OCI-LY1 (cell line): ENCODE measurements at regions not wholly inside any gene's neighbourhood (a gene's known extent, or its start where the extent isn't known, plus 50 kb on each side); places are given as distances from the start of the nearest gene placed in this dataset.

Experiments used
- H2AFZ ChIP-seq: fragments of 200-600 bp; sonication (generic), shearing (Covaris generic); 2 replicates; pipeline ENCODE4 v1.6.0; 2014; ENCODE audit warnings: antibody characterized with exemption, mild to moderate bottlenecking, low read length
- H3F3A ChIP-seq: fragments of 200-600 bp; sonication (generic), shearing (Covaris generic); 2 replicates; pipeline ENCODE4 v1.6.0; 2014; ENCODE audit warnings: mild to moderate bottlenecking, antibody characterized with exemption, low read length, moderate library complexity; ENCODE audit not compliant: insufficient read depth
- H3K27ac ChIP-seq: fragments of 200-600 bp; sonication (generic); 2 replicates; pipeline ENCODE4 v1.5.1; 2014; ENCODE audit warnings: low read length, mixed run types, mild to moderate bottlenecking, low read depth; ENCODE audit not compliant: poor library complexity, severe bottlenecking
- H3K27me3 ChIP-seq: fragments of 200-600 bp; sonication (generic); 2 replicates; pipeline ENCODE4 v1.6.0; 2014; ENCODE audit warnings: antibody characterized with exemption, mild to moderate bottlenecking, low read length, moderate library complexity; ENCODE audit not compliant: insufficient read depth
- H3K36me3 ChIP-seq: fragments of 200-600 bp; sonication (generic); 2 replicates; pipeline ENCODE4 v1.6.1; 2014; ENCODE audit warnings: mild to moderate bottlenecking, antibody characterized with exemption, low read length, moderate library complexity, mixed read lengths; ENCODE audit not compliant: insufficient read depth
- H3K4me1 ChIP-seq: fragments of 200-600 bp; sonication (generic); 2 replicates; pipeline ENCODE4 v1.5.1; 2014; ENCODE audit warnings: mild to moderate bottlenecking, low read length, moderate library complexity; ENCODE audit not compliant: insufficient read depth, severe bottlenecking
- H3K4me2 ChIP-seq: fragments of 200-600 bp; sonication (generic), shearing (Covaris generic); 2 replicates; pipeline ENCODE4 v1.6.1; 2014; ENCODE audit warnings: low read length
- H3K4me3 ChIP-seq: fragments of 200-600 bp; sonication (generic); 2 replicates; pipeline ENCODE4 v1.5.1; 2014; ENCODE audit warnings: low read length, low read depth, mild to moderate bottlenecking, mixed read lengths; ENCODE audit not compliant: poor library complexity, severe bottlenecking
- H3K79me2 ChIP-seq: fragments of 200-600 bp; shearing (Covaris generic); 2 replicates; pipeline ENCODE4 v1.6.1; 2016; ENCODE audit warnings: mixed run types, low read length, mixed read lengths; ENCODE audit not compliant: insufficient read depth
- H3K9ac ChIP-seq: fragments of 200-600 bp; sonication (generic), shearing (Covaris generic); 2 replicates; pipeline ENCODE4 v1.6.1; 2014; ENCODE audit warnings: mild to moderate bottlenecking, low read length, mixed read lengths
- H3K9me2 ChIP-seq: fragments of 200-600 bp; sonication (generic), shearing (Covaris generic); 2 replicates; pipeline ENCODE4 v1.6.1; 2014; ENCODE audit warnings: low read depth, mild to moderate bottlenecking, low read length, mixed read lengths
- H3K9me3 ChIP-seq: fragments of 200-600 bp; shearing (Covaris generic); 2 replicates; pipeline ENCODE4 v1.6.1; 2014; ENCODE audit warnings: low read length, mixed read lengths
- H4K20me1 ChIP-seq: fragments of 200-600 bp; sonication (generic), shearing (Covaris generic); 2 replicates; pipeline ENCODE4 v1.6.0; 2016; ENCODE audit warnings: mild to moderate bottlenecking, low read length; ENCODE audit not compliant: insufficient read depth
- CTCF ChIP-seq: fragments of 200-600 bp; sonication (generic), shearing (Covaris generic); IDR thresholded peaks from 2 replicates; pipeline ENCODE4 v1.5.1; 2017; ENCODE audit warnings: mild to moderate bottlenecking, antibody characterized with exemption, low read length, moderate library complexity, mixed read lengths
- EZH2 ChIP-seq: fragments of 200-600 bp; sonication (generic), shearing (Covaris generic); IDR thresholded peaks from 2 replicates; pipeline ENCODE4 v1.8.0; 2017; ENCODE audit warnings: borderline replicate concordance, mixed run types, mild to moderate bottlenecking, antibody characterized with exemption, low read length, moderate library complexity, mixed read lengths

- Histone ChIP-seq H3K27me3 (0 out of 2 replicates have a peak, but pooled peaks cover 3% of the 10 kb centered on the region), H3K4me1 (no peaks in the 10 kb centered on the region), H4K20me1 (no peaks in the 10 kb centered on the region), H3K36me3 (no peaks in the 10 kb centered on the region), H3F3A (no peaks in the 10 kb centered on the region), H3K4me2 (no peak overlapping the region), H3K9ac (no peak overlapping the region), H3K79me2 (no peaks in the 10 kb centered on the region), H3K27ac (no peak overlapping the region), H3K4me3 (no peak overlapping the region), H3K9me3 (no peaks in the 10 kb centered on the region), H2AFZ (no peak overlapping the region), H3K9me2 (no peaks in the 10 kb centered on the region)
- TF ChIP-seq EZH2 (no peak), CTCF (peak; percentile 32; the same call in 1 of the 2 replicates)
Measured at GRCh38 chr11:69240332-69241074, 53.5 kb upstream of the MYEOV start.

GRCh38 chr11:69241075-69241740 is 52.7 kb upstream of the MYEOV start:
- Histone ChIP-seq H4K20me1 (no peaks in the 10 kb centered on the region), H3K4me3 (no peak overlapping the region), H3K27me3 (peaks cover 3% of the 10 kb centered on the region; the same call in 1 of the 2 replicates), H3K9me3 (no peaks in the 10 kb centered on the region), H2AFZ (no peak overlapping the region), H3K4me1 (no peaks in the 10 kb centered on the region), H3K79me2 (no peaks in the 10 kb centered on the region), H3F3A (no peaks in the 10 kb centered on the region), H3K27ac (no peak overlapping the region), H3K36me3 (no peaks in the 10 kb centered on the region), H3K9me2 (no peaks in the 10 kb centered on the region), H3K9ac (no peak overlapping the region), H3K4me2 (no peak overlapping the region)
- no peak for TF ChIP-seq CTCF
- TF ChIP-seq EZH2: no peak

- Histone ChIP-seq H3K4me1 (no peaks in the 10 kb centered on the region), H3K9ac (no peak overlapping the region), H4K20me1 (no peaks in the 10 kb centered on the region), H3K9me2 (no peaks in the 10 kb centered on the region), H3K27ac (no peak overlapping the region), H3K4me3 (no peak overlapping the region), H3K27me3 (peaks cover 3% of the 10 kb centered on the region; the same call in 1 of the 2 replicates), H3K9me3 (no peaks in the 10 kb centered on the region), H3K79me2 (no peaks in the 10 kb centered on the region), H2AFZ (no peak overlapping the region), H3K36me3 (no peaks in the 10 kb centered on the region), H3K4me2 (no peak overlapping the region), H3F3A (no peaks in the 10 kb centered on the region)
- TF ChIP-seq CTCF: no peak
- no peak for TF ChIP-seq EZH2
Measured at GRCh38 chr11:69241844-69242243, 52.1 kb upstream of the MYEOV start.
